Suprapubic skin (tissue), 4 donors: ENCODE measurements at regions not wholly inside any gene's neighbourhood (a gene's known extent, or its start where the extent isn't known, plus 50 kb on each side); places are given as distances from the start of the nearest gene placed in this dataset.

Experiments used
- POLR2A ChIP-seq, 2 donors: fragments of 450-650 bp; IDR thresholded peaks; one replicate each; pipeline ENCODE4 v1.6.1; 2017; ENCODE audit warnings: antibody characterized with exemption in 2 of 2, mild to moderate bottlenecking in 2 of 2, moderate library complexity in 2 of 2
- POLR2AphosphoS5 ChIP-seq, 3 donors: sonication (generic); formaldehyde crosslinking; IDR thresholded peaks; one replicate each; pipeline ENCODE4 v1.6.1; 2017; ENCODE audit warnings: antibody characterized with exemption in 3 of 3
- TF ChIP-seq, protein P1 (sequence below), 2 donors: fragments of 200-600 bp in 1 of 2; fragments of 450-650 bp in 1 of 2; sonication (generic) in 1 of 2; IDR thresholded peaks; one replicate each; pipeline ENCODE4 v1.5.1; 2016 to 2019; ENCODE audit warnings: antibody characterized with exemption in 2 of 2, mild to moderate bottlenecking in 1 of 2, moderate library complexity in 1 of 2

DNA sequence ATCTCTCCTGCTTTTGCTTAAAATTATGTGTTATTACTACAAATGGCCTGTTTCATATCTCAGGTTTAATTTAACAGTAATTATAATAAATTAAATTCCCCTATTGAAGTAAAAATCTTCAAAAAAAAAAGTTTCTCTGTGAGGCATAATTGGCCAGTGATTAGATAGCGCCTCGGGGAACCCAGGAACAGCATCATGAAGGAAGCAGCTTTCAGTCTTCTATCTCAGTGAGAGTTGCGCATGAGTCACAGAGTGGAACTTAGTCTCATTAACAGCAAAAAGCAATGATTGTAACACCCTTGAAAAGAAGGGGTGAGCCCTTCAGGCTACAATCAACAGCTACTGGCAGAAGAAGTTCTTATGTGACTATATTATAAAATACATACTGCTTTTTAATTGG, 506.2 kb upstream of the ZWINT start:
- TF ChIP-seq, protein P1, sequence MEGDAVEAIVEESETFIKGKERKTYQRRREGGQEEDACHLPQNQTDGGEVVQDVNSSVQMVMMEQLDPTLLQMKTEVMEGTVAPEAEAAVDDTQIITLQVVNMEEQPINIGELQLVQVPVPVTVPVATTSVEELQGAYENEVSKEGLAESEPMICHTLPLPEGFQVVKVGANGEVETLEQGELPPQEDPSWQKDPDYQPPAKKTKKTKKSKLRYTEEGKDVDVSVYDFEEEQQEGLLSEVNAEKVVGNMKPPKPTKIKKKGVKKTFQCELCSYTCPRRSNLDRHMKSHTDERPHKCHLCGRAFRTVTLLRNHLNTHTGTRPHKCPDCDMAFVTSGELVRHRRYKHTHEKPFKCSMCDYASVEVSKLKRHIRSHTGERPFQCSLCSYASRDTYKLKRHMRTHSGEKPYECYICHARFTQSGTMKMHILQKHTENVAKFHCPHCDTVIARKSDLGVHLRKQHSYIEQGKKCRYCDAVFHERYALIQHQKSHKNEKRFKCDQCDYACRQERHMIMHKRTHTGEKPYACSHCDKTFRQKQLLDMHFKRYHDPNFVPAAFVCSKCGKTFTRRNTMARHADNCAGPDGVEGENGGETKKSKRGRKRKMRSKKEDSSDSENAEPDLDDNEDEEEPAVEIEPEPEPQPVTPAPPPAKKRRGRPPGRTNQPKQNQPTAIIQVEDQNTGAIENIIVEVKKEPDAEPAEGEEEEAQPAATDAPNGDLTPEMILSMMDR (IDR thresholded peaks at IDR 0.05): no peak
- TF ChIP-seq POLR2A (IDR thresholded peaks at IDR 0.05) (no peak), POLR2AphosphoS5 (IDR thresholded peaks at IDR 0.05) (no peak)
